K562 (cell line): ENCODE measurements at regions not wholly inside any gene's neighbourhood (a gene's known extent, or its start where the extent isn't known, plus 50 kb on each side); places are given as distances from the start of the nearest gene placed in this dataset.

Source experiments
- ATAC-seq: fragments of 200-7000 bp; cut with Tn5 transposase; 3 replicates; pipeline ENCODE4 v1.9.1; 2020; ENCODE audit warnings: moderate library complexity
- BruUV-seq: library from RNA; stranded (reverse); fragments of 400-500 nt; replicated peaks from 2 replicates; lab custom pipeline; 2021; lab: Mats Ljungman, UMichigan
- CTCF ChIA-PET: fragments of 300-600 bp; formaldehyde crosslinking; extraction: SDS; loops from one replicate; lab custom pipeline; 2021; ENCODE audit warnings: low intra/inter-chr PET ratio; lab: Yijun Ruan, JAX
- POLR2A ChIA-PET: fragments of 300-600, 350-650 bp; sonication (Branson Sonifier 250); formaldehyde crosslinking; extraction: SDS; loops from one replicate; lab custom pipeline; 2021; ENCODE audit warnings: antibody characterized with exemption, inconsistent platforms; lab: Yijun Ruan, JAX
- DNase-seq, 4 experiments: peaks; one replicate each; pipeline versions ENCODE4 v3.0.0 to v3.0.0-alpha.2; 2011 to 2018; ENCODE audit warnings: low spot score in 3 of 4, mixed read lengths in 3 of 4; ENCODE audit errors: extremely low read depth in 1 of 4
- FAIRE-seq: peaks from 2 replicates; lab custom pipeline; 2011; peaks lifted over from hg19 to GRCh38; lab: Jason Lieb, UNC
- H2AFZ ChIP-seq: 2 replicates; pipeline ENCODE4 v1.6.0; 2011; ENCODE audit warnings: low read depth, low read length, control low read depth, inconsistent platforms
- H3K27ac ChIP-seq: fragments of 200-600 bp; 3 replicates; pipeline ENCODE4 v1.8.0; 2011; ENCODE audit warnings: low read depth, mild to moderate bottlenecking, control low read depth, inconsistent platforms, low read length, moderate library complexity, mixed read lengths; ENCODE audit errors: extremely low read depth
- H3K27me3 ChIP-seq, 2 experiments: fragments of 300-600 bp in 1 of 2; 2 replicates in 1 of 2; 3 replicates in 1 of 2; pipeline versions ENCODE4 v1.6.0 to v1.8.0; 2011; ENCODE audit warnings: inconsistent platforms in 2 of 2, low read length in 2 of 2, mild to moderate bottlenecking in 1 of 2, mixed read lengths in 1 of 2, moderate library complexity in 1 of 2; ENCODE audit not compliant: control insufficient read depth in 2 of 2, insufficient read depth in 2 of 2
- H3K36me3 ChIP-seq: fragments of 300-600 bp; 3 replicates; pipeline ENCODE4 v1.8.0; 2011; ENCODE audit warnings: mild to moderate bottlenecking, low read length, inconsistent platforms; ENCODE audit not compliant: control insufficient read depth, insufficient read depth
- H3K4me1 ChIP-seq, 2 experiments: fragments of 200-600 bp in 1 of 2; replicated peaks in 1 of 2; 2 replicates in 1 of 2; 3 replicates in 1 of 2; pipeline versions ENCODE4 v1.5.1 to v1.8.0; 2011; ENCODE audit warnings: inconsistent platforms in 2 of 2, low read length in 2 of 2, mild to moderate bottlenecking in 1 of 2, mixed read lengths in 1 of 2, moderate library complexity in 1 of 2; ENCODE audit not compliant: control insufficient read depth in 2 of 2, insufficient read depth in 2 of 2
- H3K4me2 ChIP-seq: 2 replicates; pipeline ENCODE4 v1.6.1; 2011; ENCODE audit warnings: low read length, control low read depth, inconsistent platforms, mixed read lengths; ENCODE audit not compliant: insufficient read depth
- H3K4me3 ChIP-seq: fragments of 200-600 bp; sonication (generic), shearing (Covaris generic); 2 replicates; pipeline ENCODE4 v1.5.1; 2016; ENCODE audit warnings: control low read depth, inconsistent platforms
- H3K79me2 ChIP-seq: fragments of 200-600 bp; 3 replicates; pipeline ENCODE4 v1.8.0; 2011; ENCODE audit warnings: low read length, inconsistent platforms; ENCODE audit not compliant: control insufficient read depth, insufficient read depth
- H3K9ac ChIP-seq, 2 experiments: 2 replicates each; pipeline versions ENCODE4 v1.6.0 to v1.6.1; 2011; ENCODE audit warnings: low read depth in 2 of 2, low read length in 2 of 2, control low read depth in 1 of 2, inconsistent platforms in 1 of 2, mild to moderate bottlenecking in 1 of 2, mixed read lengths in 1 of 2; ENCODE audit not compliant: insufficient read depth in 1 of 2
- H3K9me1 ChIP-seq: one replicate; pipeline ENCODE4 v1.6.0; 2011; ENCODE audit warnings: inconsistent platforms, mild to moderate bottlenecking, low read length, moderate library complexity; ENCODE audit not compliant: control insufficient read depth, insufficient read depth
- H3K9me3 ChIP-seq: replicated peaks from 2 replicates; pipeline ENCODE4 v1.5.1; 2011; ENCODE audit warnings: low read depth, low read length, inconsistent platforms; ENCODE audit not compliant: control insufficient read depth, insufficient read depth
- H4K20me1 ChIP-seq: replicated peaks from 2 replicates; pipeline ENCODE4 v1.6.1; 2011; ENCODE audit warnings: low read length, inconsistent platforms, mixed read lengths; ENCODE audit not compliant: control insufficient read depth, insufficient read depth
- CCNT2 ChIP-seq: IDR thresholded peaks from 2 replicates; pipeline ENCODE4 v1.6.1; 2011; ENCODE audit warnings: borderline replicate concordance, low read depth, mild to moderate bottlenecking, moderate library complexity, mixed read lengths, low read length; ENCODE audit not compliant: insufficient read length; ENCODE audit errors: extremely low read depth
- CEBPB ChIP-seq: fragments of 450-650 bp; IDR thresholded peaks from 2 replicates; pipeline ENCODE4 v1.6.1; 2016; ENCODE audit warnings: missing genetic modification characterization, missing compliant biosample characterization
- ETV5 ChIP-seq: sonication (generic); formaldehyde crosslinking; IDR thresholded peaks from 2 replicates; pipeline ENCODE4 v1.4.0; 2020; ENCODE audit warnings: low read depth, mild to moderate bottlenecking, missing genetic modification reagents
- MED1 ChIP-seq: sonication (generic); formaldehyde crosslinking; IDR thresholded peaks from 2 replicates; pipeline ENCODE4 v1.8.1; 2023; ENCODE audit warnings: missing genetic modification reagents, borderline replicate concordance
- MIER1 ChIP-seq: fragments of 450-650 bp; IDR thresholded peaks from 2 replicates; pipeline ENCODE4 v1.6.1; 2016; ENCODE audit warnings: antibody characterized with exemption, mild to moderate bottlenecking, low read depth
- NCOA4 ChIP-seq: fragments of 450-650 bp; IDR thresholded peaks from 2 replicates; pipeline ENCODE4 v1.6.1; 2018; ENCODE audit warnings: mild to moderate bottlenecking; ENCODE audit not compliant: partially characterized antibody
- TAL1 ChIP-seq: fragments of 450-650 bp; IDR thresholded peaks from 2 replicates; pipeline ENCODE4 v1.6.1; 2016; ENCODE audit warnings: mild to moderate bottlenecking
- THRAP3 ChIP-seq: fragments of 450-650 bp; IDR thresholded peaks from 2 replicates; pipeline ENCODE4 v1.6.1; 2016; ENCODE audit warnings: mild to moderate bottlenecking, inconsistent platforms, borderline replicate concordance
- ZNF143 ChIP-seq: sonication (generic); formaldehyde crosslinking; IDR thresholded peaks from 2 replicates; pipeline ENCODE4 v1.9.0; 2022; ENCODE audit warnings: mild to moderate bottlenecking, missing genetic modification reagents
- ZNF408 ChIP-seq: fragments of 250-450 bp; sonication (Bioruptor Pico); IDR thresholded peaks from 2 replicates; pipeline ENCODE4 v1.4.0; 2020; ENCODE audit warnings: low read depth, mild to moderate bottlenecking, moderate library complexity
- ZNF668 ChIP-seq: fragments of 250-450 bp; sonication (Bioruptor Pico); IDR thresholded peaks from 2 replicates; pipeline ENCODE4 v1.8.0; 2022; ENCODE audit warnings: mild to moderate bottlenecking, inconsistent platforms
- WGBS: fragments of 100-300 bp; shearing (Covaris generic); methylation state at CpG from one replicate; pipeline ENCODE4 v1.1.6; 2016; ENCODE audit warnings: low coverage, mixed read lengths; ENCODE audit not compliant: insufficient coverage; ENCODE audit errors: missing lambda C conversion rate; 5-methylcytosine and 5-hydroxymethylcytosine counted together
- in situ Hi-C: fragments of 300-500 bp; cut with MboI; formaldehyde crosslinking; loops from 4 replicates; pipeline ENCODE4 v1.15.0; 2018; ENCODE audit warnings: inconsistent platforms, mixed read lengths
- intact Hi-C: fragments of 100-400 bp; cut with micrococcal nuclease; formaldehyde crosslinking; loops from 2 replicates; pipeline ENCODE4 v1.14.2; 2022
- TF ChIP-seq, protein P1 (sequence below): fragments of 450-650 bp; IDR thresholded peaks from 2 replicates; pipeline ENCODE4 v1.6.1; 2017; ENCODE audit warnings: mild to moderate bottlenecking, moderate library complexity
- TF ChIP-seq, protein P2 (sequence below), 2 experiments: fragments of 150-350 bp in 1 of 2; IDR thresholded peaks; 2 replicates each; pipeline ENCODE4 v1.6.1; 2012 to 2016; ENCODE audit warnings: low read depth in 2 of 2, low read length in 2 of 2, mild to moderate bottlenecking in 1 of 2, moderate library complexity in 1 of 2
- TF ChIP-seq, protein P3 (sequence below): IDR thresholded peaks from 3 replicates; pipeline ENCODE4 v1.6.1; 2011; ENCODE audit warnings: borderline replicate concordance, mild to moderate bottlenecking, moderate library complexity; ENCODE audit not compliant: insufficient read length; ENCODE audit errors: extremely low read depth

DNA sequence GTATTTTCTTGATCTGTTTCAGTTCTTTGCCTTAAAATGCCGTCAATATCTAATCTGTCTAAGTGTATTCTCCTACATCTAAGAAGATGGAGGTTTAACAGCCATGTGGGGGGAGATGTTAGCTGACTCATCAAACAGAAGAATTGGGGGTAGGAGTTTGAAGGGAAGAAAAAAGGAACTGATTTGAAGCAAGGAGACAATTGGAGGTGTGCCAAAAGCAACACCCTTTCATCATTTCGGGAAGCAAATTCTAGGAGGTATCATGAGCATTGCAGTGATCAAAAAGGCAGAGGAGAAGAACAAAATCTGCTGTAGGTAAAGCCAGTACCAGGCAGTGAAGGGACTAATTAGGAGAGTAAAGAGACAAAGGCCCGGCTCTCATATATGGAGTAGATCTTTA lies 337.3 kb upstream of the TBC1D5 start (continued):
- TF ChIP-seq, protein P1, sequence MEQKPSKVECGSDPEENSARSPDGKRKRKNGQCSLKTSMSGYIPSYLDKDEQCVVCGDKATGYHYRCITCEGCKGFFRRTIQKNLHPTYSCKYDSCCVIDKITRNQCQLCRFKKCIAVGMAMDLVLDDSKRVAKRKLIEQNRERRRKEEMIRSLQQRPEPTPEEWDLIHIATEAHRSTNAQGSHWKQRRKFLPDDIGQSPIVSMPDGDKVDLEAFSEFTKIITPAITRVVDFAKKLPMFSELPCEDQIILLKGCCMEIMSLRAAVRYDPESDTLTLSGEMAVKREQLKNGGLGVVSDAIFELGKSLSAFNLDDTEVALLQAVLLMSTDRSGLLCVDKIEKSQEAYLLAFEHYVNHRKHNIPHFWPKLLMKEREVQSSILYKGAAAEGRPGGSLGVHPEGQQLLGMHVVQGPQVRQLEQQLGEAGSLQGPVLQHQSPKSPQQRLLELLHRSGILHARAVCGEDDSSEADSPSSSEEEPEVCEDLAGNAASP: no peak
- TF ChIP-seq CCNT2: no peak
- TF ChIP-seq ZNF408 (CRISPR knock-in tag): no peak
- TF ChIP-seq NCOA4: no peak

DNA sequence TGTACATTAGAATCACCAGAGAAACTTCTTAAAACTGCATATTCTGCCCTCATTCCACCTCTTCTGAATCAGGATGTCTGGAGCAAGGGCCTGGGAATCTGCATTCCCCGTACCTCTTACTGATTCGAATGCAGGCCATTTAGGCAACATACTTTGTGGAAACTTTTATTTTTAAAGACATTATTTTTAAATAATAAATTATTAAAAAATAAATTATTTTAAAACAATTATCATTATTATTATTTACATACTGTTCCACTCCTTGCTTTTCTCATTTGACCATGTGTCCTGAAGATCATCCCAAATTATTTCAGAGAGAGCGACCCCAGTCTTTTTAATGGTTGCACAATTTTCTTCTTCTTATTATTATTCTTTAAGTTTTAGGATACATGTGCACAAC lies 336.6 kb upstream of the TBC1D5 start:
- no peaks in the 10 kb centered on the region for H3K36me3 ChIP-seq
- no peaks in the 10 kb centered on the region for H3K79me2 ChIP-seq
- peaks cover 0 to 12% of the 10 kb centered on the region in 2 experiments; a peak in 2 of 5 replicates for H3K4me1 ChIP-seq
- in situ Hi-C loops: no loop called here
- no peak overlapping the region for H3K9ac ChIP-seq
- FAIRE-seq: no peak
- no peak overlapping the region for H2AFZ ChIP-seq
- 41% methylated on average over 3 of the region's 3 CpGs for WGBS
- CTCF ChIA-PET: no interaction called here
- H3K4me2 ChIP-seq: no peak overlapping the region
- no peak overlapping the region for H3K27ac ChIP-seq
- H4K20me1 ChIP-seq: no peaks in the 10 kb centered on the region
- no peak overlapping the region for H3K4me3 ChIP-seq
- no peaks in the 10 kb centered on the region for H3K9me1 ChIP-seq
- TF ChIP-seq ETV5 (CRISPR knock-in tag) (no peak), CEBPB (tag) (no peak), CCNT2 (no peak), ZNF668 (no peak), THRAP3 (no peak), TAL1 (no peak), ZNF143 (CRISPR knock-in tag) (no peak), MIER1 (no peak), MED1 (CRISPR knock-in tag) (no peak)
- TF ChIP-seq, protein P2, sequence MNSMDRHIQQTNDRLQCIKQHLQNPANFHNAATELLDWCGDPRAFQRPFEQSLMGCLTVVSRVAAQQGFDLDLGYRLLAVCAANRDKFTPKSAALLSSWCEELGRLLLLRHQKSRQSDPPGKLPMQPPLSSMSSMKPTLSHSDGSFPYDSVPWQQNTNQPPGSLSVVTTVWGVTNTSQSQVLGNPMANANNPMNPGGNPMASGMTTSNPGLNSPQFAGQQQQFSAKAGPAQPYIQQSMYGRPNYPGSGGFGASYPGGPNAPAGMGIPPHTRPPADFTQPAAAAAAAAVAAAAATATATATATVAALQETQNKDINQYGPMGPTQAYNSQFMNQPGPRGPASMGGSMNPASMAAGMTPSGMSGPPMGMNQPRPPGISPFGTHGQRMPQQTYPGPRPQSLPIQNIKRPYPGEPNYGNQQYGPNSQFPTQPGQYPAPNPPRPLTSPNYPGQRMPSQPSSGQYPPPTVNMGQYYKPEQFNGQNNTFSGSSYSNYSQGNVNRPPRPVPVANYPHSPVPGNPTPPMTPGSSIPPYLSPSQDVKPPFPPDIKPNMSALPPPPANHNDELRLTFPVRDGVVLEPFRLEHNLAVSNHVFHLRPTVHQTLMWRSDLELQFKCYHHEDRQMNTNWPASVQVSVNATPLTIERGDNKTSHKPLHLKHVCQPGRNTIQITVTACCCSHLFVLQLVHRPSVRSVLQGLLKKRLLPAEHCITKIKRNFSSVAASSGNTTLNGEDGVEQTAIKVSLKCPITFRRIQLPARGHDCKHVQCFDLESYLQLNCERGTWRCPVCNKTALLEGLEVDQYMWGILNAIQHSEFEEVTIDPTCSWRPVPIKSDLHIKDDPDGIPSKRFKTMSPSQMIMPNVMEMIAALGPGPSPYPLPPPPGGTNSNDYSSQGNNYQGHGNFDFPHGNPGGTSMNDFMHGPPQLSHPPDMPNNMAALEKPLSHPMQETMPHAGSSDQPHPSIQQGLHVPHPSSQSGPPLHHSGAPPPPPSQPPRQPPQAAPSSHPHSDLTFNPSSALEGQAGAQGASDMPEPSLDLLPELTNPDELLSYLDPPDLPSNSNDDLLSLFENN (IDR thresholded peaks at IDR 0.05; ENCODE audit: low read depth in 2 of 2, low read length in 2 of 2): no peak
- TF ChIP-seq, protein P3, sequence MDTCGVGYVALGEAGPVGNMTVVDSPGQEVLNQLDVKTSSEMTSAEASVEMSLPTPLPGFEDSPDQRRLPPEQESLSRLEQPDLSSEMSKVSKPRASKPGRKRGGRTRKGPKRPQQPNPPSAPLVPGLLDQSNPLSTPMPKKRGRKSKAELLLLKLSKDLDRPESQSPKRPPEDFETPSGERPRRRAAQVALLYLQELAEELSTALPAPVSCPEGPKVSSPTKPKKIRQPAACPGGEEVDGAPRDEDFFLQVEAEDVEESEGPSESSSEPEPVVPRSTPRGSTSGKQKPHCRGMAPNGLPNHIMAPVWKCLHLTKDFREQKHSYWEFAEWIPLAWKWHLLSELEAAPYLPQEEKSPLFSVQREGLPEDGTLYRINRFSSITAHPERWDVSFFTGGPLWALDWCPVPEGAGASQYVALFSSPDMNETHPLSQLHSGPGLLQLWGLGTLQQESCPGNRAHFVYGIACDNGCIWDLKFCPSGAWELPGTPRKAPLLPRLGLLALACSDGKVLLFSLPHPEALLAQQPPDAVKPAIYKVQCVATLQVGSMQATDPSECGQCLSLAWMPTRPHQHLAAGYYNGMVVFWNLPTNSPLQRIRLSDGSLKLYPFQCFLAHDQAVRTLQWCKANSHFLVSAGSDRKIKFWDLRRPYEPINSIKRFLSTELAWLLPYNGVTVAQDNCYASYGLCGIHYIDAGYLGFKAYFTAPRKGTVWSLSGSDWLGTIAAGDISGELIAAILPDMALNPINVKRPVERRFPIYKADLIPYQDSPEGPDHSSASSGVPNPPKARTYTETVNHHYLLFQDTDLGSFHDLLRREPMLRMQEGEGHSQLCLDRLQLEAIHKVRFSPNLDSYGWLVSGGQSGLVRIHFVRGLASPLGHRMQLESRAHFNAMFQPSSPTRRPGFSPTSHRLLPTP: no peak
- TF ChIP-seq, all 486 proteins: peak for 0
- ATAC-seq: no peak
- no peaks in the 10 kb centered on the region for H3K27me3 ChIP-seq
- no peak for DNase-seq
- POLR2A ChIA-PET: no interaction called here
- H3K9me3 ChIP-seq: no peaks in the 10 kb centered on the region
- no TSS peak for BruUV-seq
- intact Hi-C loops: no loop called here
